IPS DF 6.9 (cell line): ENCODE measurements at regions not wholly inside any gene's neighbourhood (a gene's known extent, or its start where the extent isn't known, plus 50 kb on each side); places are given as distances from the start of the nearest gene placed in this dataset.

Source experiments
- DNase-seq: peaks from one replicate; pipeline ENCODE4 v3.0.0-alpha.2; 2013; ENCODE audit warnings: low read depth, low spot score
- H3K27ac ChIP-seq: one replicate; pipeline ENCODE4 v1.5.1; 2013; ENCODE audit warnings: low read length, control low read depth
- H3K27me3 ChIP-seq: 2 replicates; pipeline ENCODE4 v1.6.1; 2013; ENCODE audit warnings: mild to moderate bottlenecking, low read length; ENCODE audit not compliant: control insufficient read depth, insufficient read depth
- H3K36me3 ChIP-seq: 2 replicates; pipeline ENCODE4 v1.6.1; 2013; ENCODE audit warnings: low read length; ENCODE audit not compliant: control insufficient read depth, insufficient read depth
- H3K4me1 ChIP-seq: 2 replicates; pipeline ENCODE4 v1.6.1; 2013; ENCODE audit warnings: low read length; ENCODE audit not compliant: control insufficient read depth, insufficient read depth
- H3K4me3 ChIP-seq: 2 replicates; pipeline ENCODE4 v1.5.1; 2013; ENCODE audit warnings: mild to moderate bottlenecking, low read length
- H3K9me3 ChIP-seq: 2 replicates; pipeline ENCODE4 v1.6.1; 2013; ENCODE audit warnings: low read length, inconsistent platforms; ENCODE audit not compliant: control insufficient read depth, insufficient read depth
- WGBS: extraction: QIAGEN DNeasy Blood & Tissue Kit; methylation state at CpG from one replicate; pipeline ENCODE4 v1.1.7; 2013; ENCODE audit warnings: mixed read lengths, missing lambda C conversion rate; ENCODE audit not compliant: insufficient read length, insufficient coverage; 5-methylcytosine and 5-hydroxymethylcytosine counted together

GRCh38 chr7:46034056-46034768, 113.1 kb upstream of the IGFBP3 start:
- Histone ChIP-seq H3K36me3 (no peaks in the 10 kb centered on the region), H3K9me3 (no peaks in the 10 kb centered on the region), H3K4me1 (peaks cover 1% of the 10 kb centered on the region; the same call in 1 of the 2 replicates), H3K27me3 (no peaks in the 10 kb centered on the region), H3K27ac (no peak overlapping the region), H3K4me3 (no peak overlapping the region)
- no CpG with 5 or more reads among the region's 5 CpGs for WGBS
- DNase-seq = no peak

GRCh38 chr7:46033592-46033991, 112.5 kb upstream of the IGFBP3 start:
- no CpG with 5 or more reads among the region's 6 CpGs for WGBS
- H3K27ac ChIP-seq = no peak overlapping the region
- no peaks in the 10 kb centered on the region for H3K27me3 ChIP-seq
- no peak overlapping the region for H3K4me3 ChIP-seq
- no peaks in the 10 kb centered on the region for H3K9me3 ChIP-seq
- DNase-seq = no peak
- peaks cover 1% of the 10 kb centered on the region; the same call in 1 of the 2 replicates for H3K4me1 ChIP-seq
- no peaks in the 10 kb centered on the region for H3K36me3 ChIP-seq

- peaks cover 1% of the 10 kb centered on the region; the same call in 1 of the 2 replicates for H3K4me1 ChIP-seq
- H3K36me3 ChIP-seq = no peaks in the 10 kb centered on the region
- H3K4me3 ChIP-seq = no peak overlapping the region
- no peak overlapping the region for H3K27ac ChIP-seq
- WGBS = no CpG with 5 or more reads among the region's 2 CpGs
- no peak for DNase-seq
- H3K9me3 ChIP-seq = no peaks in the 10 kb centered on the region
- H3K27me3 ChIP-seq = no peaks in the 10 kb centered on the region
Measured at GRCh38 chr7:46032942-46033341, 111.9 kb upstream of the IGFBP3 start.

- DNase-seq = no peak
- WGBS = no CpG with 5 or more reads among the region's 6 CpGs
- Histone ChIP-seq H3K36me3 (no peaks in the 10 kb centered on the region), H3K27me3 (no peaks in the 10 kb centered on the region), H3K27ac (no peak overlapping the region), H3K9me3 (no peaks in the 10 kb centered on the region), H3K4me1 (peaks cover 1% of the 10 kb centered on the region; the same call in 1 of the 2 replicates), H3K4me3 (no peak overlapping the region)
Measured at GRCh38 chr7:46032353-46032752, 111.3 kb upstream of the IGFBP3 start.

- no peaks in the 10 kb centered on the region for H3K9me3 ChIP-seq
- no CpG with 5 or more reads among the region's 2 CpGs for WGBS
- H3K4me1 ChIP-seq = no peaks in the 10 kb centered on the region
- no peak for DNase-seq
- H3K4me3 ChIP-seq = no peak overlapping the region
- H3K27ac ChIP-seq = no peak overlapping the region
- H3K27me3 ChIP-seq = no peaks in the 10 kb centered on the region
- no peaks in the 10 kb centered on the region for H3K36me3 ChIP-seq
Measured at GRCh38 chr7:46029111-46029704, 108.1 kb upstream of the IGFBP3 start.

- Histone ChIP-seq H3K9me3 (no peaks in the 10 kb centered on the region), H3K4me3 (no peak overlapping the region), H3K4me1 (no peaks in the 10 kb centered on the region), H3K27ac (no peak overlapping the region), H3K27me3 (no peaks in the 10 kb centered on the region), H3K36me3 (no peaks in the 10 kb centered on the region)
- WGBS = no CpG with 5 or more reads among the region's 1 CpG
- no peak for DNase-seq
Measured at GRCh38 chr7:46028246-46028645, 107.2 kb upstream of the IGFBP3 start.

- Histone ChIP-seq H3K36me3 (no peaks in the 10 kb centered on the region), H3K27me3 (no peaks in the 10 kb centered on the region), H3K9me3 (no peaks in the 10 kb centered on the region), H3K4me1 (no peaks in the 10 kb centered on the region), H3K4me3 (no peak overlapping the region), H3K27ac (no peak overlapping the region)
- no CpG with 5 or more reads among the region's 1 CpG for WGBS
- DNase-seq = no peak
Measured at GRCh38 chr7:46026741-46027140, 105.7 kb upstream of the IGFBP3 start.

GRCh38 chr7:46024263-46024916, 103.3 kb upstream of the IGFBP3 start:
- Histone ChIP-seq H3K36me3 (no peaks in the 10 kb centered on the region), H3K27me3 (no peaks in the 10 kb centered on the region), H3K9me3 (no peaks in the 10 kb centered on the region), H3K27ac (no peak overlapping the region), H3K4me3 (no peak overlapping the region), H3K4me1 (no peaks in the 10 kb centered on the region)
- no CpG with 5 or more reads among the region's 6 CpGs for WGBS
- DNase-seq = no peak

- no peak for DNase-seq
- no peak overlapping the region for H3K27ac ChIP-seq
Measured at GRCh38 chr7:46022397-46022796, 101.3 kb upstream of the IGFBP3 start.

GRCh38 chr7:46015107-46015868, 94.2 kb upstream of the IGFBP3 start:
- H3K4me1 ChIP-seq = peaks cover 3% of the 10 kb centered on the region
- no peaks in the 10 kb centered on the region for H3K36me3 ChIP-seq
- DNase-seq = peak; percentile 48
- no CpG with 5 or more reads among the region's 13 CpGs for WGBS
- no peak overlapping the region for H3K4me3 ChIP-seq
- H3K9me3 ChIP-seq = no peaks in the 10 kb centered on the region
- H3K27me3 ChIP-seq = no peaks in the 10 kb centered on the region
- no peak overlapping the region for H3K27ac ChIP-seq

More at GRCh38 chr7:46022397-46022796, 101.3 kb upstream of the IGFBP3 start:
- Histone ChIP-seq H3K4me3 (no peak overlapping the region), H3K4me1 (no peaks in the 10 kb centered on the region), H3K27me3 (no peaks in the 10 kb centered on the region), H3K9me3 (no peaks in the 10 kb centered on the region), H3K36me3 (no peaks in the 10 kb centered on the region)
- WGBS = no CpG with 5 or more reads among the region's 2 CpGs
